Liver (tissue), 8 donors: ENCODE measurements at regions not wholly inside any gene's neighbourhood (a gene's known extent, or its start where the extent isn't known, plus 50 kb on each side); places are given as distances from the start of the nearest gene placed in this dataset.

Source experiments
- DNase-seq: peaks from one replicate; pipeline ENCODE4 v3.0.0-alpha.2; 2017; ENCODE audit warnings: low spot score
- H3K27ac ChIP-seq, 2 donors: one replicate each; pipeline ENCODE4 v1.7.0; 2013; ENCODE audit warnings: inconsistent platforms in 2 of 2, low read length in 2 of 2, control low read depth in 1 of 2, low read depth in 1 of 2, mild to moderate bottlenecking in 1 of 2
- H3K27me3 ChIP-seq, 4 donors: one replicate each; pipeline versions ENCODE4 v1.6.1 to v1.7.0; 2013; ENCODE audit warnings: low read length in 3 of 4, inconsistent platforms in 1 of 4, mild to moderate bottlenecking in 1 of 4, moderate library complexity in 1 of 4; ENCODE audit not compliant: control insufficient read depth in 4 of 4, insufficient read depth in 4 of 4
- H3K36me3 ChIP-seq, 4 donors: one replicate each; pipeline versions ENCODE4 v1.6.1 to v1.7.0; 2013; ENCODE audit warnings: low read length in 3 of 4, mild to moderate bottlenecking in 3 of 4, low read depth in 1 of 4, moderate library complexity in 1 of 4; ENCODE audit not compliant: control insufficient read depth in 4 of 4, insufficient read depth in 3 of 4
- H3K4me1 ChIP-seq, 4 donors: one replicate each; pipeline versions ENCODE4 v1.6.1 to v1.7.0; 2013; ENCODE audit warnings: low read length in 3 of 4, mild to moderate bottlenecking in 3 of 4, moderate library complexity in 1 of 4; ENCODE audit not compliant: control insufficient read depth in 4 of 4, insufficient read depth in 4 of 4
- H3K4me3 ChIP-seq, 3 donors: one replicate each; pipeline versions ENCODE4 v1.6.1 to v1.7.0; 2013; ENCODE audit warnings: low read length in 3 of 3, control low read depth in 1 of 3, low read depth in 1 of 3, mild to moderate bottlenecking in 1 of 3
- H3K9ac ChIP-seq, 2 donors: one replicate each; pipeline ENCODE4 v1.7.0; 2013; ENCODE audit warnings: low read length in 2 of 2, mild to moderate bottlenecking in 2 of 2, moderate library complexity in 2 of 2, control low read depth in 1 of 2, low read depth in 1 of 2
- H3K9me3 ChIP-seq, 4 donors: one replicate each; pipeline versions ENCODE4 v1.6.1 to v1.7.0; 2013; ENCODE audit warnings: low read length in 3 of 4; ENCODE audit not compliant: control insufficient read depth in 4 of 4
- EGR1 ChIP-seq, 2 donors: IDR thresholded peaks; 2 replicates each; pipeline ENCODE4 v1.6.1; 2016 to 2018; ENCODE audit warnings: antibody characterized with exemption in 2 of 2, low read depth in 2 of 2
- FOXA2 ChIP-seq: IDR thresholded peaks from 2 replicates; pipeline ENCODE4 v1.6.1; 2016; ENCODE audit warnings: antibody characterized with exemption
- GABPA ChIP-seq, 2 donors: IDR thresholded peaks in 1 of 2; conservative IDR thresholded peaks in 1 of 2; 2 replicates each; pipeline ENCODE4 v1.6.1; 2016; ENCODE audit warnings: antibody characterized with exemption in 2 of 2, mild to moderate bottlenecking in 1 of 2, moderate library complexity in 1 of 2
- HNF4A ChIP-seq, 2 donors: conservative IDR thresholded peaks; 2 replicates each; pipeline ENCODE4 v1.6.1; 2016; ENCODE audit warnings: antibody characterized with exemption in 2 of 2, mild to moderate bottlenecking in 2 of 2
- HNF4G ChIP-seq: IDR thresholded peaks from 2 replicates; pipeline ENCODE4 v1.6.1; 2016; ENCODE audit warnings: antibody characterized with exemption
- JUND ChIP-seq, 2 donors: IDR thresholded peaks; 2 replicates each; pipeline ENCODE4 v1.6.1; 2016; ENCODE audit warnings: antibody characterized with exemption in 2 of 2
- NR2F2 ChIP-seq: IDR thresholded peaks from 2 replicates; pipeline ENCODE4 v1.6.1; 2016; ENCODE audit warnings: antibody characterized with exemption
- RAD21 ChIP-seq, 2 donors: IDR thresholded peaks; 2 replicates each; pipeline ENCODE4 v1.6.1; 2016; ENCODE audit warnings: antibody characterized with exemption in 2 of 2, mild to moderate bottlenecking in 2 of 2
- RXRA ChIP-seq, 2 donors: IDR thresholded peaks; 2 replicates each; pipeline ENCODE4 v1.6.1; 2017 to 2018; ENCODE audit warnings: antibody characterized with exemption in 2 of 2, mild to moderate bottlenecking in 1 of 2
- SP1 ChIP-seq: IDR thresholded peaks from 2 replicates; pipeline ENCODE4 v1.6.1; 2018; ENCODE audit warnings: antibody characterized with exemption, mild to moderate bottlenecking
- TAF1 ChIP-seq: conservative IDR thresholded peaks from 2 replicates; pipeline ENCODE4 v1.6.1; 2016; ENCODE audit warnings: antibody characterized with exemption, mild to moderate bottlenecking
- WGBS: extraction: QIAGEN DNeasy Blood & Tissue Kit; methylation state at CpG from one replicate; pipeline ENCODE4 v1.1.7; 2013; 5-methylcytosine and 5-hydroxymethylcytosine counted together
- TF ChIP-seq, protein P1 (sequence below): IDR thresholded peaks from 2 replicates; pipeline ENCODE4 v1.6.1; 2016; ENCODE audit warnings: antibody characterized with exemption
- TF ChIP-seq, protein P2 (sequence below): fragments of 150-350 bp; IDR thresholded peaks from 2 replicates; pipeline ENCODE4 v1.5.1; 2017; ENCODE audit warnings: improper control_type of control experiment, low read depth, low read length; ENCODE audit not compliant: missing input control
- TF ChIP-seq, protein P3 (sequence below): IDR thresholded peaks from 2 replicates; pipeline ENCODE4 v1.6.1; 2016; ENCODE audit warnings: antibody characterized with exemption, mild to moderate bottlenecking
- TF ChIP-seq, protein P4 (sequence below): IDR thresholded peaks from 2 replicates; pipeline ENCODE4 v1.6.1; 2016; ENCODE audit warnings: antibody characterized with exemption
- donor health status: healthy.
- donor health status: healthy.
- donor health status: healthy.
- donor health status: healthy.
- donor health status: healthy.

DNA sequence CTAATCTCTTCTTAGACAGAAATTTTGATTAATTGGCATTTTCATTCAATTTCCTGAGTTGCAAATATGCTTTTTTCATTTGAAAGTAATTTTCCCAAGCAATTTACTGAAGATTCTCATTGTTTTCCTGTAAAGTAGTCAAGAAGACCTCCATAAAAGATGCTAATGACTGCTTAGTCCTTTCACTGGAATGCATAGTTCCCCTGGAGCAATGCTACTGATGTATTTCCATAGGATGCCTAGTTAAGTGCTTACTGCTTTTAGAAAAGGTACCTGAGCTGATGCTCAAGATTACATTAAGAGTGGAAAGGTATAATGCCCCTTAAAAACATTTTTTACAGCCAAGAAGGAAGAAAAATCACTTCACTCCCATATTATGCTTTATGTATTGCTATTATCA is 109.2 kb upstream of the EMB start:
- Histone ChIP-seq H3K4me3 (no peak overlapping the region), H3K36me3 (no peaks in the 10 kb centered on the region), H3K9ac (no peak overlapping the region), H3K27ac (no peak overlapping the region), H3K4me1 (no peaks in the 10 kb centered on the region), H3K27me3 (no peaks in the 10 kb centered on the region), H3K9me3 (no peaks in the 10 kb centered on the region)
- no peak for DNase-seq
- TF ChIP-seq FOXA2, result no peak
- TF ChIP-seq, protein P1, sequence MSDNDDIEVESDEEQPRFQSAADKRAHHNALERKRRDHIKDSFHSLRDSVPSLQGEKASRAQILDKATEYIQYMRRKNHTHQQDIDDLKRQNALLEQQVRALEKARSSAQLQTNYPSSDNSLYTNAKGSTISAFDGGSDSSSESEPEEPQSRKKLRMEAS, result no peak
- TF ChIP-seq, protein P2, sequence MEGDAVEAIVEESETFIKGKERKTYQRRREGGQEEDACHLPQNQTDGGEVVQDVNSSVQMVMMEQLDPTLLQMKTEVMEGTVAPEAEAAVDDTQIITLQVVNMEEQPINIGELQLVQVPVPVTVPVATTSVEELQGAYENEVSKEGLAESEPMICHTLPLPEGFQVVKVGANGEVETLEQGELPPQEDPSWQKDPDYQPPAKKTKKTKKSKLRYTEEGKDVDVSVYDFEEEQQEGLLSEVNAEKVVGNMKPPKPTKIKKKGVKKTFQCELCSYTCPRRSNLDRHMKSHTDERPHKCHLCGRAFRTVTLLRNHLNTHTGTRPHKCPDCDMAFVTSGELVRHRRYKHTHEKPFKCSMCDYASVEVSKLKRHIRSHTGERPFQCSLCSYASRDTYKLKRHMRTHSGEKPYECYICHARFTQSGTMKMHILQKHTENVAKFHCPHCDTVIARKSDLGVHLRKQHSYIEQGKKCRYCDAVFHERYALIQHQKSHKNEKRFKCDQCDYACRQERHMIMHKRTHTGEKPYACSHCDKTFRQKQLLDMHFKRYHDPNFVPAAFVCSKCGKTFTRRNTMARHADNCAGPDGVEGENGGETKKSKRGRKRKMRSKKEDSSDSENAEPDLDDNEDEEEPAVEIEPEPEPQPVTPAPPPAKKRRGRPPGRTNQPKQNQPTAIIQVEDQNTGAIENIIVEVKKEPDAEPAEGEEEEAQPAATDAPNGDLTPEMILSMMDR, result no peak
- TF ChIP-seq, protein P3, sequence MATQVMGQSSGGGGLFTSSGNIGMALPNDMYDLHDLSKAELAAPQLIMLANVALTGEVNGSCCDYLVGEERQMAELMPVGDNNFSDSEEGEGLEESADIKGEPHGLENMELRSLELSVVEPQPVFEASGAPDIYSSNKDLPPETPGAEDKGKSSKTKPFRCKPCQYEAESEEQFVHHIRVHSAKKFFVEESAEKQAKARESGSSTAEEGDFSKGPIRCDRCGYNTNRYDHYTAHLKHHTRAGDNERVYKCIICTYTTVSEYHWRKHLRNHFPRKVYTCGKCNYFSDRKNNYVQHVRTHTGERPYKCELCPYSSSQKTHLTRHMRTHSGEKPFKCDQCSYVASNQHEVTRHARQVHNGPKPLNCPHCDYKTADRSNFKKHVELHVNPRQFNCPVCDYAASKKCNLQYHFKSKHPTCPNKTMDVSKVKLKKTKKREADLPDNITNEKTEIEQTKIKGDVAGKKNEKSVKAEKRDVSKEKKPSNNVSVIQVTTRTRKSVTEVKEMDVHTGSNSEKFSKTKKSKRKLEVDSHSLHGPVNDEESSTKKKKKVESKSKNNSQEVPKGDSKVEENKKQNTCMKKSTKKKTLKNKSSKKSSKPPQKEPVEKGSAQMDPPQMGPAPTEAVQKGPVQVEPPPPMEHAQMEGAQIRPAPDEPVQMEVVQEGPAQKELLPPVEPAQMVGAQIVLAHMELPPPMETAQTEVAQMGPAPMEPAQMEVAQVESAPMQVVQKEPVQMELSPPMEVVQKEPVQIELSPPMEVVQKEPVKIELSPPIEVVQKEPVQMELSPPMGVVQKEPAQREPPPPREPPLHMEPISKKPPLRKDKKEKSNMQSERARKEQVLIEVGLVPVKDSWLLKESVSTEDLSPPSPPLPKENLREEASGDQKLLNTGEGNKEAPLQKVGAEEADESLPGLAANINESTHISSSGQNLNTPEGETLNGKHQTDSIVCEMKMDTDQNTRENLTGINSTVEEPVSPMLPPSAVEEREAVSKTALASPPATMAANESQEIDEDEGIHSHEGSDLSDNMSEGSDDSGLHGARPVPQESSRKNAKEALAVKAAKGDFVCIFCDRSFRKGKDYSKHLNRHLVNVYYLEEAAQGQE, result no peak
- TF ChIP-seq, protein P4, sequence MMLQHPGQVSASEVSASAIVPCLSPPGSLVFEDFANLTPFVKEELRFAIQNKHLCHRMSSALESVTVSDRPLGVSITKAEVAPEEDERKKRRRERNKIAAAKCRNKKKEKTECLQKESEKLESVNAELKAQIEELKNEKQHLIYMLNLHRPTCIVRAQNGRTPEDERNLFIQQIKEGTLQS, result no peak
- no peak for TF ChIP-seq NR2F2
- no peak for TF ChIP-seq JUND (IDR thresholded peaks at IDR 0.05)
- no peak for TF ChIP-seq GABPA (IDR thresholded peaks at IDR 0.05 in 1 of 2, conservative IDR thresholded peaks at IDR 0.05 in 1 of 2)
- TF ChIP-seq HNF4A (conservative IDR thresholded peaks at IDR 0.05), result no peak
- TF ChIP-seq HNF4G, result no peak

DNA sequence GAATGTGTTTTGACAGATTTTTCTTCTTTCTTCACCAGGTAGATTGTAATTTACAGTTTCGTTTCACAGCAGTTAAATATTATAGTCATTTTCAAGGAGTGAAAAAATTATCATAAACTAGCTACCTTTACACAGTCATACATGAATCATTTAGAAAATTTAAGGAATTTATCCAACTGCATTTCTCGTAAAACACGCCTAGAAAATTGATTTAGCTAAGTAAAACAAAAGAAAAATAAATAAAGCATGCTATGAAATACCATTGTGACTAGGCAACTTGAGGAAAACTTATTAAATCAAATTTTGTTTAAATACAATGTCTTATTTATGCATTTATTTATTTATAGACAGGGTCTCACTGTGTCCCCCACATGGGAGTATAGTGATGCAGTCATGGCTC is 109.9 kb upstream of the EMB start:
- no peak for DNase-seq
- Histone ChIP-seq H3K27ac (no peak overlapping the region), H3K9ac (no peak overlapping the region), H3K4me3 (no peak overlapping the region), H3K9me3 (no peaks in the 10 kb centered on the region), H3K27me3 (no peaks in the 10 kb centered on the region), H3K4me1 (no peaks in the 10 kb centered on the region), H3K36me3 (no peaks in the 10 kb centered on the region)
- 81% methylated on average over 3 of the region's 3 CpGs for WGBS
- no peak for TF ChIP-seq FOXA2
- no peak for TF ChIP-seq RAD21 (IDR thresholded peaks at IDR 0.05)
- no peak for TF ChIP-seq HNF4G
- no peak for TF ChIP-seq TAF1
- no peak for TF ChIP-seq RXRA (IDR thresholded peaks at IDR 0.05)
- no peak for TF ChIP-seq SP1
- TF ChIP-seq HNF4A (conservative IDR thresholded peaks at IDR 0.05), result no peak
- no peak for TF ChIP-seq EGR1 (IDR thresholded peaks at IDR 0.05; ENCODE audit: low read depth in 2 of 2)
